Ecto neural progenitor cell (in vitro differentiated cells): ENCODE measurements at regions not wholly inside any gene's neighbourhood (a gene's known extent, or its start where the extent isn't known, plus 50 kb on each side); places are given as distances from the start of the nearest gene placed in this dataset.

Experiments used
- DNase-seq: peaks from one replicate; pipeline ENCODE4 v3.0.0-alpha.2; 2018; ENCODE audit warnings: low spot score

- DNase-seq = no peak
These were observed 284.4 kb downstream of the CRPPA start for GRCh38 chr7:16136896-16137295.

DNA sequence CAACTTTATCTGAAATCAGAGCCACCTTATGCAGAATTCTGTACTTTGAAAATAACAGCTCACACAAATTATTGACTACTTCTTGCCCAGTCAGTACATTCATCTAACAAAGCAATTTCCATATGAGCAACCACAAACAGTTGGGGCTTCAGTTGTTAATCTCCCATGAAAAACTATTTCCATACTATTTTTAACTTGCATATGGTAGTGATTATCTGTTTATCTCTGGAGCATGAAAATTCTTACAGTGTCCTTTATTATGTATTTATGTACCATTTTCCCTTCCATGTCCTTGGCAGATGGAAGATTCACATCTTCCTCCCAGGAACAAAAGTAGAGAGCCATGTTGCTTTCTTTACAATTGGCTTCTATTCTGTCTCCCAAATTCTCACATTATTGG lies 285.7 kb downstream of the CRPPA start:
- no peak for DNase-seq

DNA sequence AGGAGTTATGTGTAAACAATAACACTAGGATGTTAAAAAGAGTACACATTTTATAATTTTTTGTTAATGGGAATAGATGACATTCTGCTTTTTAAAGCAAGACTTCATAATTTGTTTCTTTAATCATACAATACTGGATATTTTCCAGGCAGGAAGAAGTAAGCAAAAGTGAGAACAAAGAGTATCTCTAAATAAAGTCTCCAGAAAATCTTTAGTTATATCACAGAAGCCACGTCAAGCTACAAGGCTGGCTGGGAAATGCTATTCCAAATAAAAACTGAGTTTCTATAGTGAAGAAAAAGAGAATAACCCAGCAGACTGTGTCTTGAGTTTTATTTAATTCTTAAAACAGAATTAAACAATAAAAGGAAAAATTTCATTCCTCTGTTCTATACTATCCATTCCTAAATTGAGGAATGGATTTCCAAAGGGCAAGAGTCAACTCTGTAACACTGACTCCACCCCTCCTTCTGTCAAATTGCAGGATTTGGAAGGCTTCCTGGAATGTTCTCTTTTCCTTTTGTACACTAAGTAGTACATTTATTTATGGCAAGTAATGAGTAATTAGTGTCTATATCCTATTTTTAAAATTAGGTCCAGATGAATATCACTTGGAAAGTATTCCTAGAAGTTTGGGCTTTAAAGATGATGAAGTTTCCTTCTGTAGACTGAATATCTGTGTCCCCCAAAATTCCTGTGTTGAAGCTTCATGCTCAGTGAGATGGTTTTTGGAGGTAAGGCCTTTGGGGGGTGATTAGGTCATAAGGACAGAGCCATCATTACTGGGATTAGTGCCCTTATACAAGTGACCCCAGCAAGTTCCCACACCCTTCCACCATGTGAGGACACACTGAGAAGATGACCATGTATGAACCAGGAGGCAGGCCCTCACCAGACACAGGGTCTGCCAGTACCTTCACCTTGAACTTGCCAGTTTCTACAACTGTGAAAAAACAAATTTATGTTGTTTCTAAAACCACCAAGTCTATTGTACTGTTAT lies 290.9 kb downstream of the CRPPA start:
- DNase-seq = no peak

DNA sequence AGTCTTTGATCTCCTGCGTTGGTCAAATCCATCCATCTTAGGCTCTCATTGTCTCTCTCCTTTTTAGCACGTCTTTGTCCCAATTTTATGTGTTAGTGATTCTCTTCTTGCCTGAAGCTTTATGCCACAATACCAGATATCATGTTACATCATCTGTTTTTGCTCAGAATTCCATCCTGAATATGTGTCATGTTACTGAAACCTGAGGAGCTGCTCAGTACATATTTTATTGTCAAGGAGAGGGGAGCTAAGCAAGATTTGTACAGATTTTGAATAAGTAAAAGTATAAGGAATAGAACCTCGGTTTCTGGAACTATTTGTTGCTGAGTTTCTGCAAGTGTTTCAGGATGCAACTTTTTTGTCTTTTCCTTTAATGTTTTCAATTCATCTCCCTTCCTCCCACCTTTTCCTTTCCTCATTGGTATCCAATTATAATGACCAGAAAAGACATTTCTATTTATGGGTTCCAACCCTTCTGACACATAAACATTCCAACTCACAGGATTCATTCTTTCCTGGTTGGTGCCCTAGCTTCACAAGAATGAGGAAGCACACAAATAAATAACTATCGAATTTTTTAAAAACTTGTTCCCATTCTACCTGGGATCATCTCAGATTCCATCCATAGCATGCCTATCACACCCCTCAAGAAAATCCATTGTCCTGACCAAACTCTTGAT lies 291.8 kb downstream of the CRPPA start:
- no peak for DNase-seq

GRCh38 chr7:16123117-16123770 lies 298.1 kb downstream of the CRPPA start:
- no peak for DNase-seq

- DNase-seq = no peak
These were observed 299.4 kb downstream of the CRPPA start for GRCh38 chr7:16121876-16122390.

- no peak for DNase-seq
These were observed 306.0 kb downstream of the CRPPA start for GRCh38 chr7:16115374-16115773.

DNA sequence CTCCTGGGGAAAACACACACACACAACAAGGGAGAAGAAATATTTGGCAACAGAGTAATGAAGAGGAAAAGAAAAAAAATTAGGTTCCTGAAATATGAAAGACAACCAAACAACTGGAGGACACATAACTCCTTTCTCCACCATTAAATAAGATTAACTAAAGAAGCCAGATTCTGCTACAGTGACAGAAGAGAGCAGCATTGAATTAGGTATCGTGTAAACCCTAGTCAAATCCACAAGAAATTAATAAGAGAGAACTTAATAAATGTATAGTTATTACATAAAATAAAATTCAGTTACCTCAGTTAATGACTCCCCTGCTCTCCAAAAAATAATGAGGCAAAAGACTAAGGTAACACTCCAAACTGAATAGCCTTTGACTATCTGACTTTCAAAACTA lies 306.7 kb downstream of the CRPPA start:
- no peak for DNase-seq

- DNase-seq = no peak
These were observed 307.3 kb downstream of the CRPPA start for GRCh38 chr7:16114071-16114470.

- DNase-seq = no peak
These were observed 308.3 kb downstream of the CRPPA start for GRCh38 chr7:16113058-16113457.

- no peak for DNase-seq
These were observed 314.5 kb downstream of the CRPPA start for GRCh38 chr7:16106869-16107268.

GRCh38 chr7:16106300-16106699 lies 315.0 kb downstream of the CRPPA start:
- DNase-seq = no peak

DNA sequence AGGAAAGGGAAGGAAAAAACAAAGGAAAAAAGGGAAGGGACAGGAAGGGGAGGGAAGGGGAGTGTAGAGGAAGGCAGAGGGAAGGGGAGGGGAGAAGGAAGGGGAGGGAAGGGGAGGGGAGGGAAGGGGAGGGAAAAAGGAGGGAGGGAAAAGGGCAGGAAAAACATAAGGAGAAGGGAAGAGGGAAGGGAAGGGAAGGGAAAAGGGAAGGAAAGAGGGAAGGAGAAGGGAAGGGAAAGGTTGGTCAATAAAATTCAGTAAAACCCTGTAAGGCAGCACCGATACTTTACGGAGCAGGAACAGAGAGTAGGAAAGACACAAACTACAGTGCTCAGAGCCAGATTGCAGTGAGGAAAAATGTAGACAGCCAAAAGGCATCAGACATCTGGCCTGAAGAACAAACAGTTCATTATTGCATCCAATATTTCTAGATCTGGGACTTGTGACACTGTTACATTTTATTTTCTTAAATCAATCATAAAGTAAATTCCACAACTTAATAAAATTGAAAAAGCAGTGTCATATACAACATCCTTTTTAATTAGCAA lies 322.0 kb downstream of the CRPPA start:
- DNase-seq = no peak

GRCh38 chr7:16098585-16099179 lies 322.7 kb downstream of the CRPPA start:
- DNase-seq = no peak

- DNase-seq = no peak
These were observed 323.3 kb downstream of the CRPPA start for GRCh38 chr7:16098058-16098457.

DNA sequence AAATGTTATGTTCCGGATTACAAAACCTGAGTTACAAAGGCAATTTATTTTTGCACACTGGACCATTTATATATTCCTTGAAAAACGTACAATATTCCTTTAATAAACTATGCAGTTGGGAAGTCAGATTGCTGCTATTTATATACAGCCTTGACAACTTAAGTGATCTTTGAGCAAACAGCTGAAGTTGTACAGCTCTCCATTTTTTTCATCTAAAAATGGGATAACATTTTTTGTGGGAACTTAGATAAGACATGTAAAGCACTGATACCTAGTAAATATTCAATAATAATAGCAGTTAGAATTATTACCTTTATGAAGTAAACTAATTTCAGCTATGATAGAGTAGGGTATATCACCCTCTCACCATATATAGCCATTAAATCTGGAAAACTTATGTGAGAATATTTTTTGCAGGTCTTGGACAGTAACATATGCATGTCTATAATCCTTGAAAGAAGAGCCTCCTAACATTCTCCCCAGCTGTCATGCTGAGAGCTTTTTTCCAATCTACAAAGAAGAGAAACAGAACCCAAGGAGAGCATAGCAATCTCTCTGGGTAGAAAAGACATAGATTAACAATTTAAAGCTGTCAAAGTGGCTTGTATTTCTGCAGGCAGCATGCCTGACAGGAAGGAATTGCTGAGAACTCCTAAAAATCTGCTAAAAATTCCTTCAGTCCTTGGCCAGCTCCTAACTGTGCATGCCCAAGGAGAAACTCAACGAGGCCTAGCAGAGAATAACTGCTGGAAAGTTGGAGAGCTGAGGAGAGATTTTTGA lies 326.0 kb downstream of the CRPPA start:
- DNase-seq = no peak

- no peak for DNase-seq
These were observed 326.7 kb downstream of the CRPPA start for GRCh38 chr7:16094651-16095050.

- no peak for DNase-seq
These were observed 328.6 kb downstream of the CRPPA start for GRCh38 chr7:16092711-16093110.

GRCh38 chr7:16091701-16092310 lies 329.5 kb downstream of the CRPPA start:
- no peak for DNase-seq

GRCh38 chr7:16089801-16090200 lies 331.5 kb downstream of the CRPPA start:
- no peak for DNase-seq

- DNase-seq = no peak
These were observed 332.1 kb downstream of the CRPPA start for GRCh38 chr7:16089191-16089590.
